Right lobe of liver (tissue), 4 donors: ENCODE measurements at regions not wholly inside any gene's neighbourhood (a gene's known extent, or its start where the extent isn't known, plus 50 kb on each side); places are given as distances from the start of the nearest gene placed in this dataset.

Source experiments
- POLR2A ChIP-seq: fragments of 450-650 bp; IDR thresholded peaks from one replicate; pipeline ENCODE4 v1.6.1; 2017; ENCODE audit warnings: antibody characterized with exemption, mild to moderate bottlenecking
- TF ChIP-seq, protein P1 (sequence below), 4 donors: fragments of 200-600 bp in 3 of 4; fragments of 450-650 bp in 1 of 4; IDR thresholded peaks; one replicate each; pipeline versions ENCODE4 v1.5.1 to v1.8.0; 2016 to 2022; ENCODE audit warnings: antibody characterized with exemption in 4 of 4, mild to moderate bottlenecking in 2 of 4
- donor health status: DM: no; HTN: no; CAD: no.
- donor health status: DM: no; HTN: no; CAD: no.
- donor health status: DM: no; HTN: yes; CAD: no.

DNA sequence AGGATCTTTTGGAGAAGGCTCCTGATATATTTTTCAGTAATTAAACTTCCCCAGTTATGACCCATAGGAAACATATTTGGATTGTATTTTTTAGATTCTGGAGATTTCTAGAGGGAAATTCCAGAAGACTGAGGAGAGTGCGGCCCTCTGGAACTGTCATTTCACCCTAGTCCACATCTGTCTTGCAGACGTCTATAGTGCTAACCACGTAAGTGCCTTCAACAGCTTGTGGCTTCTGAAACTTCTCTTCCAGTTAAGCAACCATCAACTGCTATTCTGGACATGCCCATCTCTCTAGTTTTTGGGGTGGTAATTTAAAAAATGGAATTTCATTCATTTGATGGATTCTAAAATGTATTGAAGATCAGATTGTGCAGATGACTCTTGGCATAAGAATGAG lies 1098.8 kb downstream of the TMEM121 start:
- TF ChIP-seq, protein P1, sequence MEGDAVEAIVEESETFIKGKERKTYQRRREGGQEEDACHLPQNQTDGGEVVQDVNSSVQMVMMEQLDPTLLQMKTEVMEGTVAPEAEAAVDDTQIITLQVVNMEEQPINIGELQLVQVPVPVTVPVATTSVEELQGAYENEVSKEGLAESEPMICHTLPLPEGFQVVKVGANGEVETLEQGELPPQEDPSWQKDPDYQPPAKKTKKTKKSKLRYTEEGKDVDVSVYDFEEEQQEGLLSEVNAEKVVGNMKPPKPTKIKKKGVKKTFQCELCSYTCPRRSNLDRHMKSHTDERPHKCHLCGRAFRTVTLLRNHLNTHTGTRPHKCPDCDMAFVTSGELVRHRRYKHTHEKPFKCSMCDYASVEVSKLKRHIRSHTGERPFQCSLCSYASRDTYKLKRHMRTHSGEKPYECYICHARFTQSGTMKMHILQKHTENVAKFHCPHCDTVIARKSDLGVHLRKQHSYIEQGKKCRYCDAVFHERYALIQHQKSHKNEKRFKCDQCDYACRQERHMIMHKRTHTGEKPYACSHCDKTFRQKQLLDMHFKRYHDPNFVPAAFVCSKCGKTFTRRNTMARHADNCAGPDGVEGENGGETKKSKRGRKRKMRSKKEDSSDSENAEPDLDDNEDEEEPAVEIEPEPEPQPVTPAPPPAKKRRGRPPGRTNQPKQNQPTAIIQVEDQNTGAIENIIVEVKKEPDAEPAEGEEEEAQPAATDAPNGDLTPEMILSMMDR (IDR thresholded peaks at IDR 0.05), result no peak
- TF ChIP-seq POLR2A, result no peak
